Prostate gland (tissue), 2 donors: ENCODE measurements at regions not wholly inside any gene's neighbourhood (a gene's known extent, or its start where the extent isn't known, plus 50 kb on each side); places are given as distances from the start of the nearest gene placed in this dataset.

Source experiments
- CTCF ChIP-seq, 4 experiments: fragments of 200-600 bp in 2 of 4; fragments of 450-650 bp in 2 of 4; sonication (generic) in 2 of 4; IDR thresholded peaks; 1 replicate in 3 of 4; 2 replicates in 1 of 4; pipeline ENCODE4 v1.5.1; 2016 to 2019; ENCODE audit warnings: antibody characterized with exemption in 4 of 4, mild to moderate bottlenecking in 2 of 4, moderate library complexity in 2 of 4
- POLR2A ChIP-seq: fragments of 450-650 bp; IDR thresholded peaks from one replicate; pipeline ENCODE4 v1.6.1; 2016; ENCODE audit warnings: antibody characterized with exemption, mild to moderate bottlenecking
- POLR2AphosphoS5 ChIP-seq: sonication (generic); formaldehyde crosslinking; IDR thresholded peaks from one replicate; pipeline ENCODE4 v1.6.1; 2017; ENCODE audit warnings: antibody characterized with exemption

GRCh38 chr22:48320048-48320682 is 1507.5 kb downstream of the BRD1 start:
- TF ChIP-seq POLR2A (no peak), CTCF (IDR thresholded peaks at IDR 0.05) (no peak), POLR2AphosphoS5 (no peak)
